ENCODE measurements at regions not wholly inside any gene's neighbourhood (a gene's known extent, or its start where the extent isn't known, plus 50 kb on each side); places are given as distances from the start of the nearest gene placed in this dataset.

DNA sequence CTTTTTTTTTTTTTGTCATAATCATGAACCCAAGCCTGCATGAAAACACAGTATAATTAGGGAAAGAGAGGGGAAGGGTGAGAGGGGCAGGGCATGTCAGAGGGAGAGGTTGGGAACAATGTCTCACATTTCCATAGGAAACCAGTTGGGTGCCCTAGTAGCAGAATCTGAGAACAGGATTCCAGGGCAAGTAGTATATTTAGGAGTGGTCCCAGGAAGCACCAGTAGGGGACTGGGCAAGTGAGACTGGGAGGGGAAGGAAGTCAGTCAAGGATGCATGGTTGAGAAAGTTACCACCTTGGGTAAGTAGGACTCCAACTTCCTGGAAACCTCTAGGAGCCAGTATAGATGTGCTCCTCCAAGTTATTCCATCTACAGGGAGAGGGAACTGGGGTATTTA is 88.6 kb upstream of the MAFB start:
- Histone ChIP-seq H3K27ac (ENCODE audit: low read depth, low read length) (no peak overlapping the region), H3K9me2 (ENCODE audit: insufficient read depth) (no peaks in the 10 kb centered on the region), H3K79me2 (ENCODE audit: insufficient read depth, low read length) (no peaks in the 10 kb centered on the region), H3K4me1 (ENCODE audit: control insufficient read depth in 1 of 2, insufficient read depth in 2 of 2, low read length in 2 of 2) (no peaks in the 10 kb centered on the region), H3K9me3 (ENCODE audit: control insufficient read depth in 1 of 2, insufficient read depth in 1 of 2, low read depth in 1 of 2, low read length in 2 of 2) (no peaks in the 10 kb centered on the region), H4K20me1 (ENCODE audit: insufficient read depth) (no peaks in the 10 kb centered on the region), H3K4me3 (replicated peaks in 1 of 2; ENCODE audit: low read depth in 1 of 2, low read length in 2 of 2) (no peak overlapping the region), H3K36me3 (ENCODE audit: control insufficient read depth in 1 of 2, insufficient read depth in 2 of 2, low read length in 2 of 2) (no peaks in the 10 kb centered on the region), H3K9ac (ENCODE audit: low read length) (no peak overlapping the region), H3K4me2 (ENCODE audit: low read length) (no peak overlapping the region), H3K27me3 (ENCODE audit: insufficient read depth, low read length) (peaks cover 23% of the 10 kb centered on the region; the same call in 1 of the 2 replicates), H2AFZ (ENCODE audit: low read depth, low read length, poor library complexity, severe bottlenecking) (no peak overlapping the region)
- ChIA-PET POLR2A (no interaction called here), RAD21 (ENCODE audit: low non-redundant PET in 1 of 2, low total read pairs in 2 of 2, uncharacterized antibody in 2 of 2, unreplicated experiment in 2 of 2) (no interaction called here), CTCF (no interaction called here)
- TF ChIP-seq POLR2A (IDR thresholded peaks at IDR 0.05; ENCODE audit: borderline replicate concordance, extremely low read depth, insufficient read depth, insufficient read length) (no peak), FOSL1 (IDR thresholded peaks at IDR 0.05; ENCODE audit: low read depth) (no peak), CTCF (IDR thresholded peaks at IDR 0.05 in 2 of 3, conservative IDR thresholded peaks at IDR 0.05 in 1 of 3; ENCODE audit: borderline replicate concordance in 1 of 3, insufficient read depth in 1 of 3, low read depth in 2 of 3, low read length in 2 of 3) (no peak), POLR2AphosphoS5 (IDR thresholded peaks at IDR 0.05; ENCODE audit: low read depth, low read length) (no peak), CEBPB (IDR thresholded peaks at IDR 0.05; ENCODE audit: low read depth) (no peak), SIN3A (IDR thresholded peaks at IDR 0.05; ENCODE audit: low read depth) (no peak), ZFX (IDR thresholded peaks at IDR 0.05) (no peak), ZBTB33 (IDR thresholded peaks at IDR 0.05; ENCODE audit: extremely low read depth, insufficient replicate concordance, low read length) (no peak), ZNF274 (IDR thresholded peaks at IDR 0.05; ENCODE audit: low read depth, low read length) (no peak), REST (IDR thresholded peaks at IDR 0.05; ENCODE audit: low read depth) (no peak), SP1 (IDR thresholded peaks at IDR 0.05; ENCODE audit: low read depth) (no peak), EZH2 (IDR thresholded peaks at IDR 0.05) (no peak)
- TF ChIP-seq, protein P1, sequence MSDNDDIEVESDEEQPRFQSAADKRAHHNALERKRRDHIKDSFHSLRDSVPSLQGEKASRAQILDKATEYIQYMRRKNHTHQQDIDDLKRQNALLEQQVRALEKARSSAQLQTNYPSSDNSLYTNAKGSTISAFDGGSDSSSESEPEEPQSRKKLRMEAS (IDR thresholded peaks at IDR 0.05), result no peak
- BruUV-seq (replicated peaks), result no TSS peak
- ATAC-seq (no peak), DNase-seq (ENCODE audit: low read depth, low spot score) (no peak)
- intact Hi-C loops (cut with micrococcal nuclease), result no loop called here
